Liver (tissue), 8 donors: ENCODE measurements at regions not wholly inside any gene's neighbourhood (a gene's known extent, or its start where the extent isn't known, plus 50 kb on each side); places are given as distances from the start of the nearest gene placed in this dataset.

Experiments used
- DNase-seq: peaks from one replicate; pipeline ENCODE4 v3.0.0-alpha.2; 2017; ENCODE audit warnings: low spot score
- H3K27ac ChIP-seq, 2 donors: one replicate each; pipeline ENCODE4 v1.7.0; 2013; ENCODE audit warnings: inconsistent platforms in 2 of 2, low read length in 2 of 2, control low read depth in 1 of 2, low read depth in 1 of 2, mild to moderate bottlenecking in 1 of 2
- H3K27me3 ChIP-seq, 4 donors: one replicate each; pipeline versions ENCODE4 v1.6.1 to v1.7.0; 2013; ENCODE audit warnings: low read length in 3 of 4, inconsistent platforms in 1 of 4, mild to moderate bottlenecking in 1 of 4, moderate library complexity in 1 of 4; ENCODE audit not compliant: control insufficient read depth in 4 of 4, insufficient read depth in 4 of 4
- H3K36me3 ChIP-seq, 4 donors: one replicate each; pipeline versions ENCODE4 v1.6.1 to v1.7.0; 2013; ENCODE audit warnings: low read length in 3 of 4, mild to moderate bottlenecking in 3 of 4, low read depth in 1 of 4, moderate library complexity in 1 of 4; ENCODE audit not compliant: control insufficient read depth in 4 of 4, insufficient read depth in 3 of 4
- H3K4me1 ChIP-seq, 4 donors: one replicate each; pipeline versions ENCODE4 v1.6.1 to v1.7.0; 2013; ENCODE audit warnings: low read length in 3 of 4, mild to moderate bottlenecking in 3 of 4, moderate library complexity in 1 of 4; ENCODE audit not compliant: control insufficient read depth in 4 of 4, insufficient read depth in 4 of 4
- H3K4me3 ChIP-seq, 3 donors: one replicate each; pipeline versions ENCODE4 v1.6.1 to v1.7.0; 2013; ENCODE audit warnings: low read length in 3 of 3, control low read depth in 1 of 3, low read depth in 1 of 3, mild to moderate bottlenecking in 1 of 3
- H3K9ac ChIP-seq, 2 donors: one replicate each; pipeline ENCODE4 v1.7.0; 2013; ENCODE audit warnings: low read length in 2 of 2, mild to moderate bottlenecking in 2 of 2, moderate library complexity in 2 of 2, control low read depth in 1 of 2, low read depth in 1 of 2
- H3K9me3 ChIP-seq, 4 donors: one replicate each; pipeline versions ENCODE4 v1.6.1 to v1.7.0; 2013; ENCODE audit warnings: low read length in 3 of 4; ENCODE audit not compliant: control insufficient read depth in 4 of 4
- ATF3 ChIP-seq: IDR thresholded peaks from 2 replicates; pipeline ENCODE4 v1.6.1; 2016; ENCODE audit warnings: antibody characterized with exemption
- EGR1 ChIP-seq, 2 donors: IDR thresholded peaks; 2 replicates each; pipeline ENCODE4 v1.6.1; 2016 to 2018; ENCODE audit warnings: antibody characterized with exemption in 2 of 2, low read depth in 2 of 2
- FOXA1 ChIP-seq: IDR thresholded peaks from 2 replicates; pipeline ENCODE4 v1.6.1; 2016; ENCODE audit warnings: antibody characterized with exemption
- FOXA2 ChIP-seq: IDR thresholded peaks from 2 replicates; pipeline ENCODE4 v1.6.1; 2016; ENCODE audit warnings: antibody characterized with exemption
- GABPA ChIP-seq, 2 donors: IDR thresholded peaks in 1 of 2; conservative IDR thresholded peaks in 1 of 2; 2 replicates each; pipeline ENCODE4 v1.6.1; 2016; ENCODE audit warnings: antibody characterized with exemption in 2 of 2, mild to moderate bottlenecking in 1 of 2, moderate library complexity in 1 of 2
- HNF4A ChIP-seq, 2 donors: conservative IDR thresholded peaks; 2 replicates each; pipeline ENCODE4 v1.6.1; 2016; ENCODE audit warnings: antibody characterized with exemption in 2 of 2, mild to moderate bottlenecking in 2 of 2
- HNF4G ChIP-seq: IDR thresholded peaks from 2 replicates; pipeline ENCODE4 v1.6.1; 2016; ENCODE audit warnings: antibody characterized with exemption
- JUND ChIP-seq, 2 donors: IDR thresholded peaks; 2 replicates each; pipeline ENCODE4 v1.6.1; 2016; ENCODE audit warnings: antibody characterized with exemption in 2 of 2
- NR2F2 ChIP-seq: IDR thresholded peaks from 2 replicates; pipeline ENCODE4 v1.6.1; 2016; ENCODE audit warnings: antibody characterized with exemption
- RAD21 ChIP-seq, 2 donors: IDR thresholded peaks; 2 replicates each; pipeline ENCODE4 v1.6.1; 2016; ENCODE audit warnings: antibody characterized with exemption in 2 of 2, mild to moderate bottlenecking in 2 of 2
- RXRA ChIP-seq, 2 donors: IDR thresholded peaks; 2 replicates each; pipeline ENCODE4 v1.6.1; 2017 to 2018; ENCODE audit warnings: antibody characterized with exemption in 2 of 2, mild to moderate bottlenecking in 1 of 2
- SP1 ChIP-seq: IDR thresholded peaks from 2 replicates; pipeline ENCODE4 v1.6.1; 2018; ENCODE audit warnings: antibody characterized with exemption, mild to moderate bottlenecking
- TAF1 ChIP-seq: conservative IDR thresholded peaks from 2 replicates; pipeline ENCODE4 v1.6.1; 2016; ENCODE audit warnings: antibody characterized with exemption, mild to moderate bottlenecking
- YY1 ChIP-seq: IDR thresholded peaks from 2 replicates; pipeline ENCODE4 v1.6.1; 2016; ENCODE audit warnings: antibody characterized with exemption, mild to moderate bottlenecking
- WGBS: extraction: QIAGEN DNeasy Blood & Tissue Kit; methylation state at CpG from one replicate; pipeline ENCODE4 v1.1.7; 2013; 5-methylcytosine and 5-hydroxymethylcytosine counted together
- TF ChIP-seq, protein P1 (sequence below): IDR thresholded peaks from 2 replicates; pipeline ENCODE4 v1.6.1; 2016; ENCODE audit warnings: antibody characterized with exemption
- TF ChIP-seq, protein P2 (sequence below): IDR thresholded peaks from 2 replicates; pipeline ENCODE4 v1.6.1; 2016; ENCODE audit warnings: antibody characterized with exemption, mild to moderate bottlenecking
- TF ChIP-seq, protein P3 (sequence below): fragments of 150-350 bp; IDR thresholded peaks from 2 replicates; pipeline ENCODE4 v1.5.1; 2017; ENCODE audit warnings: improper control_type of control experiment, low read depth, low read length; ENCODE audit not compliant: missing input control
- TF ChIP-seq, protein P4 (sequence below): IDR thresholded peaks from 2 replicates; pipeline ENCODE4 v1.6.1; 2016; ENCODE audit warnings: antibody characterized with exemption
- donor health status: healthy.
- donor health status: healthy.
- donor health status: healthy.
- donor health status: healthy.
- donor health status: healthy.

- Histone ChIP-seq H3K9ac (no peak overlapping the region), H3K36me3 (no peaks in the 10 kb centered on the region), H3K9me3 (no peaks in the 10 kb centered on the region), H3K27me3 (peaks cover 0 to 10% (median under 1%) of the 10 kb centered on the region in 4 donors), H3K4me1 (no peaks in the 10 kb centered on the region), H3K4me3 (no peak overlapping the region), H3K27ac (no peak overlapping the region)
- no peak for DNase-seq
- TF ChIP-seq TAF1 (no peak), HNF4G (no peak), FOXA1 (no peak), RXRA (IDR thresholded peaks at IDR 0.05) (no peak), FOXA2 (no peak)
- WGBS = 83% methylated on average over 29 of the region's 29 CpGs
Observed at GRCh38 chr5:1745796-1746370, 53.8 kb downstream of the MRPL36 start.

DNA sequence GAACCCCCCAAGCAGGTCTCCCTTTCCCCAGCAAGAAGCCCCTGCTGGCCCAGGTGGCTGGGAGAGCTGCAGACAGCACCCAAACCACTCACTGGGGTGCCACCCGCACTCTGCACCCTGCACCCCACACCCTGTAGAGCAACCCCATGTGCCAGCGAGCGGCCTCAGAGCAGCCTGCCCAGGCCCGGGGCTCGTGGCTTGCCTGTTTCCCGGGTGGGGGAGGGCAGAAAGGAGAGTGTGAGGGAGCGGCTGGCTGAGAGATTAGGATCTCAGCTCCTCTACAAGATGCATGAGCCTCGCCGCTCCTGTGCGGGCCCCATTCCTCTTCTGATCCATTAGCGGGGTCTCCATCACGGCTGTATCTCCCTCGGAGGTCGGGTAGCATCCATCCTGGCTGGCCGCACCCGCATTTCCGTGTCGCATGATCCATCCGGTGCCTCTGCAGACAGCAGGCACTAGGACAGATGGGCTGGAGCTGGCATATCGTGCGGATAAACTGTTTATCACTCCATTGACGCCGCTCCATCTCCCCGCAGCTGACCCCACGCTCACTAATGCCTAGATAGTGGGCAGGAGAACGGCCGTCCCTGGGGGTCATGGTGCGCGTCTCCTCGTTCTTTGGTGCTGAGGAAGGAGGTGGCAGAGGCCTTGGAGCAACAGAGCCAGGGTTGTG is 54.4 kb downstream of the MRPL36 start:
- peaks cover 0 to 10% (median 0%) of the 10 kb centered on the region in 4 donors for H3K27me3 ChIP-seq
- no peak overlapping the region for H3K27ac ChIP-seq
- DNase-seq = no peak
- no peak overlapping the region for H3K4me3 ChIP-seq
- H3K4me1 ChIP-seq = no peaks in the 10 kb centered on the region
- TF ChIP-seq, protein P1, sequence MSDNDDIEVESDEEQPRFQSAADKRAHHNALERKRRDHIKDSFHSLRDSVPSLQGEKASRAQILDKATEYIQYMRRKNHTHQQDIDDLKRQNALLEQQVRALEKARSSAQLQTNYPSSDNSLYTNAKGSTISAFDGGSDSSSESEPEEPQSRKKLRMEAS = no peak
- TF ChIP-seq HNF4A (conservative IDR thresholded peaks at IDR 0.05) = no peak
- no peak for TF ChIP-seq RXRA (IDR thresholded peaks at IDR 0.05)
- TF ChIP-seq GABPA (IDR thresholded peaks at IDR 0.05 in 1 of 2, conservative IDR thresholded peaks at IDR 0.05 in 1 of 2) = no peak
- TF ChIP-seq, protein P2, sequence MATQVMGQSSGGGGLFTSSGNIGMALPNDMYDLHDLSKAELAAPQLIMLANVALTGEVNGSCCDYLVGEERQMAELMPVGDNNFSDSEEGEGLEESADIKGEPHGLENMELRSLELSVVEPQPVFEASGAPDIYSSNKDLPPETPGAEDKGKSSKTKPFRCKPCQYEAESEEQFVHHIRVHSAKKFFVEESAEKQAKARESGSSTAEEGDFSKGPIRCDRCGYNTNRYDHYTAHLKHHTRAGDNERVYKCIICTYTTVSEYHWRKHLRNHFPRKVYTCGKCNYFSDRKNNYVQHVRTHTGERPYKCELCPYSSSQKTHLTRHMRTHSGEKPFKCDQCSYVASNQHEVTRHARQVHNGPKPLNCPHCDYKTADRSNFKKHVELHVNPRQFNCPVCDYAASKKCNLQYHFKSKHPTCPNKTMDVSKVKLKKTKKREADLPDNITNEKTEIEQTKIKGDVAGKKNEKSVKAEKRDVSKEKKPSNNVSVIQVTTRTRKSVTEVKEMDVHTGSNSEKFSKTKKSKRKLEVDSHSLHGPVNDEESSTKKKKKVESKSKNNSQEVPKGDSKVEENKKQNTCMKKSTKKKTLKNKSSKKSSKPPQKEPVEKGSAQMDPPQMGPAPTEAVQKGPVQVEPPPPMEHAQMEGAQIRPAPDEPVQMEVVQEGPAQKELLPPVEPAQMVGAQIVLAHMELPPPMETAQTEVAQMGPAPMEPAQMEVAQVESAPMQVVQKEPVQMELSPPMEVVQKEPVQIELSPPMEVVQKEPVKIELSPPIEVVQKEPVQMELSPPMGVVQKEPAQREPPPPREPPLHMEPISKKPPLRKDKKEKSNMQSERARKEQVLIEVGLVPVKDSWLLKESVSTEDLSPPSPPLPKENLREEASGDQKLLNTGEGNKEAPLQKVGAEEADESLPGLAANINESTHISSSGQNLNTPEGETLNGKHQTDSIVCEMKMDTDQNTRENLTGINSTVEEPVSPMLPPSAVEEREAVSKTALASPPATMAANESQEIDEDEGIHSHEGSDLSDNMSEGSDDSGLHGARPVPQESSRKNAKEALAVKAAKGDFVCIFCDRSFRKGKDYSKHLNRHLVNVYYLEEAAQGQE = no peak
- no peak for TF ChIP-seq FOXA2
- TF ChIP-seq FOXA1 = no peak
- no peak for TF ChIP-seq RAD21 (IDR thresholded peaks at IDR 0.05)
- TF ChIP-seq NR2F2 = no peak
- TF ChIP-seq, protein P3, sequence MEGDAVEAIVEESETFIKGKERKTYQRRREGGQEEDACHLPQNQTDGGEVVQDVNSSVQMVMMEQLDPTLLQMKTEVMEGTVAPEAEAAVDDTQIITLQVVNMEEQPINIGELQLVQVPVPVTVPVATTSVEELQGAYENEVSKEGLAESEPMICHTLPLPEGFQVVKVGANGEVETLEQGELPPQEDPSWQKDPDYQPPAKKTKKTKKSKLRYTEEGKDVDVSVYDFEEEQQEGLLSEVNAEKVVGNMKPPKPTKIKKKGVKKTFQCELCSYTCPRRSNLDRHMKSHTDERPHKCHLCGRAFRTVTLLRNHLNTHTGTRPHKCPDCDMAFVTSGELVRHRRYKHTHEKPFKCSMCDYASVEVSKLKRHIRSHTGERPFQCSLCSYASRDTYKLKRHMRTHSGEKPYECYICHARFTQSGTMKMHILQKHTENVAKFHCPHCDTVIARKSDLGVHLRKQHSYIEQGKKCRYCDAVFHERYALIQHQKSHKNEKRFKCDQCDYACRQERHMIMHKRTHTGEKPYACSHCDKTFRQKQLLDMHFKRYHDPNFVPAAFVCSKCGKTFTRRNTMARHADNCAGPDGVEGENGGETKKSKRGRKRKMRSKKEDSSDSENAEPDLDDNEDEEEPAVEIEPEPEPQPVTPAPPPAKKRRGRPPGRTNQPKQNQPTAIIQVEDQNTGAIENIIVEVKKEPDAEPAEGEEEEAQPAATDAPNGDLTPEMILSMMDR = no peak
- TF ChIP-seq YY1 = no peak
- no peak for TF ChIP-seq HNF4G
- no peak for TF ChIP-seq SP1
- no peak for TF ChIP-seq TAF1
- TF ChIP-seq ATF3 = no peak
- TF ChIP-seq JUND (IDR thresholded peaks at IDR 0.05) = no peak
- no peak for TF ChIP-seq EGR1 (IDR thresholded peaks at IDR 0.05; ENCODE audit: low read depth in 2 of 2)
- TF ChIP-seq, protein P4, sequence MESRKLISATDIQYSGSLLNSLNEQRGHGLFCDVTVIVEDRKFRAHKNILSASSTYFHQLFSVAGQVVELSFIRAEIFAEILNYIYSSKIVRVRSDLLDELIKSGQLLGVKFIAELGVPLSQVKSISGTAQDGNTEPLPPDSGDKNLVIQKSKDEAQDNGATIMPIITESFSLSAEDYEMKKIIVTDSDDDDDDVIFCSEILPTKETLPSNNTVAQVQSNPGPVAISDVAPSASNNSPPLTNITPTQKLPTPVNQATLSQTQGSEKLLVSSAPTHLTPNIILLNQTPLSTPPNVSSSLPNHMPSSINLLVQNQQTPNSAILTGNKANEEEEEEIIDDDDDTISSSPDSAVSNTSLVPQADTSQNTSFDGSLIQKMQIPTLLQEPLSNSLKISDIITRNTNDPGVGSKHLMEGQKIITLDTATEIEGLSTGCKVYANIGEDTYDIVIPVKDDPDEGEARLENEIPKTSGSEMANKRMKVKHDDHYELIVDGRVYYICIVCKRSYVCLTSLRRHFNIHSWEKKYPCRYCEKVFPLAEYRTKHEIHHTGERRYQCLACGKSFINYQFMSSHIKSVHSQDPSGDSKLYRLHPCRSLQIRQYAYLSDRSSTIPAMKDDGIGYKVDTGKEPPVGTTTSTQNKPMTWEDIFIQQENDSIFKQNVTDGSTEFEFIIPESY = no peak
- WGBS = 80% methylated on average over 30 of the region's 30 CpGs
- peaks cover 0 to 2% (median 0%) of the 10 kb centered on the region in 4 donors for H3K9me3 ChIP-seq
- no peak overlapping the region for H3K9ac ChIP-seq
- H3K36me3 ChIP-seq = no peaks in the 10 kb centered on the region
